ENCODE measurements at regions not wholly inside any gene's neighbourhood (a gene's known extent, or its start where the extent isn't known, plus 50 kb on each side); places are given as distances from the start of the nearest gene placed in this dataset.
"Not testable (repeated sequence)": the region's sequence is repeated elsewhere in the genome, so short reads cannot be mapped to it uniquely, and the experiment has no call there.

DNA sequence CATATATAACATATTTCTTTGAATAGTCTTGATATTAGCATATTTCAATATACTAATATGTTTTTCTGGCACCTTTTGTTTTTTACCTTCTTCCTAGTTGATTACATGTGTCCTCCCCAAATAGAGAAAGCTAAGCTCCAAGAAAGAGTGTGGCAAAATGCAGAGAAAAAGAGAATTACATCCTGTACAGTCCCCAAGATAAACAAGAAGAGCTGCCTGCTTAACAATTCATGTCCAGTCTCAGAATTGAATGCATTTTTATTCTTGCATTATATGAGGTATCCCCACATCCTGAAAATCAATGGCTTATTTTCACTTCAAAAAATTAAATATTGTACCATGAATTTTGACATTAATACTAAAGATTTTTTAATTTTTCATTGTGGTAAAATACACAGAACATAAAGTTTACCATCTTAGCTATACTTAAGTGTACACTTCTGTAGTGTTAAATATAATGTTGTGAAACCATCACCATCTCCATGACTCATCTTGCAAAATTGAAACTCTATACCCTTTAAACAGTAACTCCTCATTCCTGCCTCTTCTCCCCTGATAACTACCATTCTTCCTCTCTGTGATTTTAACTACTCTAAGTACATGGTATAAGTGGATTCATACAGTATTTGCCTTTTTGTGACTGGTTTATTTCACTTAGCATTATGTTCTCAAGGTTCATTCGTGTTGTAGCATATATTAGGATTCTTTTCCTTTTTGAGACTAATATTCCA lies 490.3 kb downstream of the COL12A1 start:
- TF ChIP-seq, protein P1, sequence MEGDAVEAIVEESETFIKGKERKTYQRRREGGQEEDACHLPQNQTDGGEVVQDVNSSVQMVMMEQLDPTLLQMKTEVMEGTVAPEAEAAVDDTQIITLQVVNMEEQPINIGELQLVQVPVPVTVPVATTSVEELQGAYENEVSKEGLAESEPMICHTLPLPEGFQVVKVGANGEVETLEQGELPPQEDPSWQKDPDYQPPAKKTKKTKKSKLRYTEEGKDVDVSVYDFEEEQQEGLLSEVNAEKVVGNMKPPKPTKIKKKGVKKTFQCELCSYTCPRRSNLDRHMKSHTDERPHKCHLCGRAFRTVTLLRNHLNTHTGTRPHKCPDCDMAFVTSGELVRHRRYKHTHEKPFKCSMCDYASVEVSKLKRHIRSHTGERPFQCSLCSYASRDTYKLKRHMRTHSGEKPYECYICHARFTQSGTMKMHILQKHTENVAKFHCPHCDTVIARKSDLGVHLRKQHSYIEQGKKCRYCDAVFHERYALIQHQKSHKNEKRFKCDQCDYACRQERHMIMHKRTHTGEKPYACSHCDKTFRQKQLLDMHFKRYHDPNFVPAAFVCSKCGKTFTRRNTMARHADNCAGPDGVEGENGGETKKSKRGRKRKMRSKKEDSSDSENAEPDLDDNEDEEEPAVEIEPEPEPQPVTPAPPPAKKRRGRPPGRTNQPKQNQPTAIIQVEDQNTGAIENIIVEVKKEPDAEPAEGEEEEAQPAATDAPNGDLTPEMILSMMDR (IDR thresholded peaks at IDR 0.05; ENCODE audit: control extremely low read depth, extremely low read depth, low read depth, missing control alignments): no peak
- ChIA-PET POLR2A (no interaction called here), CTCF (no interaction called here)
- no peak for DNase-seq (ENCODE audit: extremely low spot score)

GRCh38 chr6:74713941-74714340 lies 491.9 kb downstream of the COL12A1 start:
- ChIA-PET POLR2A (no interaction called here), CTCF (no interaction called here)
- DNase-seq (ENCODE audit: extremely low spot score): no peak
- TF ChIP-seq, protein P1 (IDR thresholded peaks at IDR 0.05; ENCODE audit: control extremely low read depth, extremely low read depth, low read depth, missing control alignments): no peak

- CTCF ChIA-PET: no interaction called here
- POLR2A ChIA-PET: no interaction called here
- no peak for DNase-seq (ENCODE audit: extremely low spot score)
- TF ChIP-seq, protein P1 (IDR thresholded peaks at IDR 0.05; ENCODE audit: control extremely low read depth, extremely low read depth, low read depth, missing control alignments): no peak
These were observed 500.4 kb downstream of the COL12A1 start for GRCh38 chr6:74705451-74705850.

DNA sequence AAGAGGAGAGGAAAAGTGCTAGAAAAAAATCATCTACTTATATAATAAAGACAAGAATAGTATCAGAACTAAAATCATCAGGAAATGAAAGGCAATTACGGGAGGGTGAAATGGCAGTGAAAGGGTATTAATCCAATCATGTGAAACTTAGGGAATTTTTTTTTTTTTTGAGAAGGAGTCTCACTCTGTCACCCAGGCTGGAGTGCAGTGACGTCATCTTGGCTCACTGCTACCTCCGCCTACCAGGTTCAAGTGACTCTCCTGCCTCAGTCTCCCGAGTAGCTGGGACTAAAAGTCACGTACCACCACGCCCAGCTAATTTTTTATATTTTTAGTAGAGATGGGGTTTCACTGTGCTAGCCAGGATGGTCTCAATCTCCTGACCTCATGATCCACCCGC lies 501.3 kb downstream of the COL12A1 start:
- CTCF ChIA-PET; POLR2A ChIA-PET; DNase-seq (ENCODE audit: extremely low spot score): not testable (repeated sequence)

GRCh38 chr6:74690365-74690764 lies 515.5 kb downstream of the COL12A1 start:
- ChIA-PET POLR2A (no interaction called here), CTCF (no interaction called here)
- TF ChIP-seq, protein P1 (IDR thresholded peaks at IDR 0.05; ENCODE audit: control extremely low read depth, extremely low read depth, low read depth, missing control alignments): no peak
- DNase-seq (ENCODE audit: extremely low spot score): no peak

DNA sequence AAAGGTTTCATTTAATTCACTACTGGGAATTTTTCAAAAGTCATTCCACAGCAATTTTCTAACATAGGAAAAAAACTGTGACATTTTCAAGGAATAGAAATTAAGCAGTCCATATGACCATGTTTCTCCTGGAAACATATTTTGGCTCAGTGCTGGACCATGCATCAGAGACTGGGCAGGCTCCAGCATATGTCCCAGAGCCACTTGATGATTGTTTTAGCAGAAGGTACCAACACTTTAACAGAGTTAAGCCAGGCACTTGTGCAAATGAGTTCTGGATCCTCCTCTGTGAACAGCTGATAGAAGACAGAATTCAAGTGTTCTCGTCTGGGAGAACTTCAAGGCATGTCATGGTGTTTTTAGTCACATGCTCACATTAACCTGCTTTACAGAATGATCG lies 516.3 kb downstream of the COL12A1 start:
- TF ChIP-seq, protein P1 (IDR thresholded peaks at IDR 0.05; ENCODE audit: control extremely low read depth, extremely low read depth, low read depth, missing control alignments): no peak
- DNase-seq (ENCODE audit: extremely low spot score): no peak
- POLR2A ChIA-PET: no interaction called here
- CTCF ChIA-PET: no interaction called here

GRCh38 chr6:74677463-74677862 lies 528.4 kb downstream of the COL12A1 start:
- DNase-seq (ENCODE audit: extremely low spot score): no peak
- CTCF ChIA-PET: no interaction called here
- POLR2A ChIA-PET: no interaction called here
- TF ChIP-seq, protein P1 (IDR thresholded peaks at IDR 0.05; ENCODE audit: control extremely low read depth, extremely low read depth, low read depth, missing control alignments): no peak

Measured in GM10248 (cell line).